NB4 (cell line): ENCODE measurements at regions not wholly inside any gene's neighbourhood (a gene's known extent, or its start where the extent isn't known, plus 50 kb on each side); places are given as distances from the start of the nearest gene placed in this dataset.
A peak's percentile ranks its signal among the peaks of the same experiment; 100 is the strongest.

Source experiments
- DNase-seq: peaks from one replicate; pipeline ENCODE4 v3.0.0; 2010; ENCODE audit warnings: low read depth
- H3K4me3 ChIP-seq: one replicate; pipeline ENCODE4 v1.5.1; 2011; ENCODE audit warnings: mild to moderate bottlenecking, low read depth, low read length, moderate library complexity
- CTCF ChIP-seq: IDR thresholded peaks from one replicate; pipeline ENCODE4 v1.5.1; 2012; ENCODE audit warnings: low read depth, low read length
- MAX ChIP-seq: IDR thresholded peaks from 2 replicates; pipeline ENCODE4 v1.6.1; 2011; ENCODE audit warnings: low read depth, low read length
- MYC ChIP-seq: IDR thresholded peaks from 2 replicates; pipeline ENCODE4 v1.6.1; 2011; ENCODE audit warnings: low read depth, low read length
- POLR2A ChIP-seq: IDR thresholded peaks from 2 replicates; pipeline ENCODE4 v1.6.1; 2011; ENCODE audit warnings: mild to moderate bottlenecking; ENCODE audit not compliant: insufficient read length; ENCODE audit errors: extremely low read depth

DNA sequence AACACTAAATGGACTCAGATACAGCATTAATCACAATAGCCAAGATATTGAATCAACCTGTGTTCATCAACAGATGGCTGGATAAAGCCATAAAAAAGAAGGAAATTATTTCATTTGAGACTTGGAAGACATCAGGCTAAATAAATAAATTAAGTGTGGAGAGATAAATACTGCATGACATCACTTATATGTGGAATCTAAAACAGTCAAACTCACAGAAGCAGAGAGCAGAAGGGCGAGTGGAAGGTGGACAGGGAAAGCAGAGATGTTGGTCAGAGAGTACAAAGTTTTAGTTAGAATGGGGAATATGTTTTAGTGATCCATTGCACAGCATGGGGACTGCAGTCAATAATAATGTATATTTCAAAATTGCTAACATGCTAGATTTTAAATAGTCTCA lies 207.2 kb downstream of the VAPA start:
- DNase-seq, result no peak
- TF ChIP-seq CTCF, result no peak
- no peak for TF ChIP-seq MAX
- TF ChIP-seq MYC, result no peak
- no peak for TF ChIP-seq POLR2A
- H3K4me3 ChIP-seq, result no peak overlapping the region

- no peak overlapping the region for H3K4me3 ChIP-seq
- TF ChIP-seq MYC (no peak), POLR2A (no peak), MAX (no peak), CTCF (no peak)
- DNase-seq, result no peak
These were observed 208.1 kb downstream of the VAPA start for GRCh38 chr18:10121786-10122515.

- TF ChIP-seq MYC, result no peak
- no peak for TF ChIP-seq POLR2A
- no peak for TF ChIP-seq MAX
- TF ChIP-seq CTCF, result no peak
- H3K4me3 ChIP-seq, result no peak overlapping the region
- peak; percentile 66 for DNase-seq
These were observed 209.5 kb downstream of the VAPA start for GRCh38 chr18:10122988-10123950.

DNA sequence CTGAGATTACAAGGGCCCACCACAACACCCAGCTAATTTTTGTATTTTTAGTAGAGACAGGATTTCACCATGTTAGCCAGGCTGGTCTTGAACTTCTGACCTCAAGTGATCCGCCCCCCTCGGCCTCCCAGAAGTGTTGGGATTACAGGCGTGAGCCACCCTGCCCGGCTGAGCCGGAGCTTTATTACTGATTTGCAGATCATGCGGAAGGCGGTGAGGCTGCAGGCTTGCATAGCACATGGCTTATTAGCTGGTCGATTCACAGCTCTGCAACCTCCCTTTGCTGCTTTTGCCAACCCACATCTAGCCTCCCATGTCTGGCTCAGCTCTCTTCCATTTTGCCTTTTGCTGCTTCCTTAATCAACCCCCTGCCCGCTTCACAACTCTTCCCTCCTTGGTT lies 210.3 kb downstream of the VAPA start:
- H3K4me3 ChIP-seq, result no peak overlapping the region
- no peak for DNase-seq
- TF ChIP-seq CTCF, result no peak
- TF ChIP-seq MAX, result no peak
- TF ChIP-seq MYC, result no peak
- no peak for TF ChIP-seq POLR2A

- no peak for DNase-seq
- no peak for TF ChIP-seq MAX
- no peak overlapping the region for H3K4me3 ChIP-seq
These were observed 210.7 kb downstream of the VAPA start for GRCh38 chr18:10124557-10124956.

- TF ChIP-seq POLR2A (no peak), MYC (no peak), CTCF (no peak), MAX (no peak)
- DNase-seq, result no peak
- H3K4me3 ChIP-seq, result no peak overlapping the region
These were observed 211.2 kb downstream of the VAPA start for GRCh38 chr18:10124967-10125366.
